ENCODE measurements at regions not wholly inside any gene's neighbourhood (a gene's known extent, or its start where the extent isn't known, plus 50 kb on each side); places are given as distances from the start of the nearest gene placed in this dataset.

GRCh38 chr12:78666584-78666983 is 198.0 kb upstream of the SYT1 start:
- CTCF ChIA-PET: no interaction called here
- no peak overlapping the region for H3K4me2 ChIP-seq
- DNase-seq (ENCODE audit: low read depth in 1 of 2, low spot score in 1 of 2): no peak
- H3K4me1 ChIP-seq: 0 out of 3 replicates have a peak, but pooled peaks cover 3% of the 10 kb centered on the region
- no peaks in the 10 kb centered on the region for H3K9me3 ChIP-seq
- ATAC-seq: no peak
- no peak overlapping the region for H3K4me3 ChIP-seq
- WGBS (ENCODE audit: missing lambda C conversion rate): 53% methylated on average over 1 of the region's 1 CpG
- TF ChIP-seq MAZ (IDR thresholded peaks at IDR 0.05; ENCODE audit: borderline replicate concordance, low read depth, low read length): no peak
- TF ChIP-seq CHD4 (IDR thresholded peaks at IDR 0.05; ENCODE audit: borderline replicate concordance): no peak
- TF ChIP-seq, protein P1, sequence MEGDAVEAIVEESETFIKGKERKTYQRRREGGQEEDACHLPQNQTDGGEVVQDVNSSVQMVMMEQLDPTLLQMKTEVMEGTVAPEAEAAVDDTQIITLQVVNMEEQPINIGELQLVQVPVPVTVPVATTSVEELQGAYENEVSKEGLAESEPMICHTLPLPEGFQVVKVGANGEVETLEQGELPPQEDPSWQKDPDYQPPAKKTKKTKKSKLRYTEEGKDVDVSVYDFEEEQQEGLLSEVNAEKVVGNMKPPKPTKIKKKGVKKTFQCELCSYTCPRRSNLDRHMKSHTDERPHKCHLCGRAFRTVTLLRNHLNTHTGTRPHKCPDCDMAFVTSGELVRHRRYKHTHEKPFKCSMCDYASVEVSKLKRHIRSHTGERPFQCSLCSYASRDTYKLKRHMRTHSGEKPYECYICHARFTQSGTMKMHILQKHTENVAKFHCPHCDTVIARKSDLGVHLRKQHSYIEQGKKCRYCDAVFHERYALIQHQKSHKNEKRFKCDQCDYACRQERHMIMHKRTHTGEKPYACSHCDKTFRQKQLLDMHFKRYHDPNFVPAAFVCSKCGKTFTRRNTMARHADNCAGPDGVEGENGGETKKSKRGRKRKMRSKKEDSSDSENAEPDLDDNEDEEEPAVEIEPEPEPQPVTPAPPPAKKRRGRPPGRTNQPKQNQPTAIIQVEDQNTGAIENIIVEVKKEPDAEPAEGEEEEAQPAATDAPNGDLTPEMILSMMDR (IDR thresholded peaks at IDR 0.05): no peak
- TF ChIP-seq HOXA7 (CRISPR knock-in tag; IDR thresholded peaks at IDR 0.05): no peak
- TF ChIP-seq BHLHE40 (IDR thresholded peaks at IDR 0.05; ENCODE audit: low read depth, low read length): no peak
- no peak for TF ChIP-seq JUN (IDR thresholded peaks at IDR 0.05)
- no peak for TF ChIP-seq POLR2A (IDR thresholded peaks at IDR 0.05; ENCODE audit: low read length)
- TF ChIP-seq PBX3 (IDR thresholded peaks at IDR 0.05): no peak
- no peak for TF ChIP-seq JUNB (IDR thresholded peaks at IDR 0.05)
- no peak for TF ChIP-seq CBX2 (IDR thresholded peaks at IDR 0.05; ENCODE audit: borderline replicate concordance, low read depth)
- no peak for TF ChIP-seq ZSCAN20 (CRISPR knock-in tag; IDR thresholded peaks at IDR 0.05)
- POLR2A ChIA-PET: no interaction called here
- no peak overlapping the region for H3K27ac ChIP-seq
- FAIRE-seq: no peak

DNA sequence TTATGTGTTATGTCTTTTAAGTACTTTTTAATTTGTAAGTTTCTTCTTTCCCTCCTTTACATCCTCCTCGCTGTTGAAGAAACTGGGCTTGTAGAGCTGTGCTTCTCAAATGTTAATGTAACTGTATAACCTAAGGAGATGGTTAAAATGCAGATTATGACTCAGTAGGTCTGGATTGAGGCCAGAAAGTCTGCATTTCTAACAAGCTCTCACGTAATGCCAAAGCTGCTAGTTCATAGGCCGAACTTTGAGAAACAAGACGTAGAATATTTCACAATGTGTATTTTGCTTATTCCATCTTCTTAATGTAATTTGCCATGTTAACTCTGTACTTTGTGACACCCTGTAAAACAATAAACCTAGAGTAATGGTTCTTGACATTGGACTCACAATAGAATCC is 193.3 kb upstream of the SYT1 start:
- Histone ChIP-seq H3K4me2 (peak overlapping the region; percentile 35), H3K27ac (no peak overlapping the region), H3K4me3 (no peak overlapping the region), H3K9me3 (no peaks in the 10 kb centered on the region), H3K4me1 (0 out of 3 replicates have a peak, but pooled peaks cover 3% of the 10 kb centered on the region)
- no peak for TF ChIP-seq FOSL2 (IDR thresholded peaks at IDR 0.05)
- peak; percentile 50 for TF ChIP-seq FOSL2 (CRISPR knock-in tag; IDR thresholded peaks at IDR 0.05)
- no peak for TF ChIP-seq ESRRA (IDR thresholded peaks at IDR 0.05; ENCODE audit: borderline replicate concordance, low read length)
- 47% methylated on average over 4 of the region's 4 CpGs for WGBS (ENCODE audit: missing lambda C conversion rate)
- ATAC-seq (peak in 1 of 2 experiments; percentile 53; a peak in 2 of 6 replicates), DNase-seq (ENCODE audit: low read depth in 1 of 2, low spot score in 1 of 2) (peak in 1 of 2 experiments; percentile 62), FAIRE-seq (peak; percentile 86)
- CTCF ChIA-PET: no interaction called here
- POLR2A ChIA-PET: no interaction called here

DNA sequence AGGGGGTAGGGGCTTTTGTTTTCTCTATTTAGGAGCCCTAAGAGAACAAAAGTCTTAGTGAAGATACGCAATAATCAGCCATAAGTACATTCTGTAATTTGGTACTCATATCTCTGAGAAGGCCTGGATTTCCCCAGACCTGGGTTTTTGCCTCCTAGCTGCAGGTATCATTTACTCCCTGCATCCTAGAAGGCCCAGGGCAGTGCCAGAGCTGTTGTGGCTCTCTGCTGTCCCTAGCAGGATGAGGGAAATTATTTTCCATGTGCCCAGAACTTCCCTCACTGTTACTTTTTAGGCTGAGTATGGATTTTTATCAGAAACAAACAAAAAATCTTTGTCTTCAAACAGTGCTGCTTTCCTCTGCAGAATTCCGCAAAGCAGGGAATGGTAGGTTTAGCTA is 192.5 kb upstream of the SYT1 start:
- 94% methylated on average over 2 of the region's 2 CpGs for WGBS (ENCODE audit: missing lambda C conversion rate)
- no peak overlapping the region for H3K4me3 ChIP-seq
- no peaks in the 10 kb centered on the region for H3K9me3 ChIP-seq
- FAIRE-seq: no peak
- H3K27ac ChIP-seq: no peak overlapping the region
- no peak for TF ChIP-seq PHF8 (IDR thresholded peaks at IDR 0.05; ENCODE audit: borderline replicate concordance, low read depth)
- TF ChIP-seq CBX2 (IDR thresholded peaks at IDR 0.05; ENCODE audit: borderline replicate concordance, low read depth): no peak
- no peak for TF ChIP-seq JUN (IDR thresholded peaks at IDR 0.05)
- no peak for TF ChIP-seq PBX3 (IDR thresholded peaks at IDR 0.05)
- TF ChIP-seq FOSB (CRISPR knock-in tag; IDR thresholded peaks at IDR 0.05): no peak
- TF ChIP-seq CHD4 (IDR thresholded peaks at IDR 0.05; ENCODE audit: borderline replicate concordance): no peak
- no peak for TF ChIP-seq ZFP36 (IDR thresholded peaks at IDR 0.05; ENCODE audit: borderline replicate concordance, partially characterized antibody)
- no peak for TF ChIP-seq TFCP2L1 (CRISPR knock-in tag; IDR thresholded peaks at IDR 0.05)
- no peak for TF ChIP-seq HDAC2 (IDR thresholded peaks at IDR 0.05)
- no peak for TF ChIP-seq RFX5 (IDR thresholded peaks at IDR 0.05)
- no peak for TF ChIP-seq ZSCAN20 (CRISPR knock-in tag; IDR thresholded peaks at IDR 0.05)
- TF ChIP-seq KDM5A (IDR thresholded peaks at IDR 0.05): no peak
- TF ChIP-seq HEYL (CRISPR knock-in tag; IDR thresholded peaks at IDR 0.05): no peak
- TF ChIP-seq GATA3 (IDR thresholded peaks at IDR 0.05; ENCODE audit: borderline replicate concordance): no peak
- TF ChIP-seq POLR2A (IDR thresholded peaks at IDR 0.05; ENCODE audit: low read length): no peak
- TF ChIP-seq HOXA7 (CRISPR knock-in tag; IDR thresholded peaks at IDR 0.05): no peak
- TF ChIP-seq, protein P1 (IDR thresholded peaks at IDR 0.05): no peak
- H3K4me1 ChIP-seq: 0 out of 3 replicates have a peak, but pooled peaks cover 3% of the 10 kb centered on the region
- peak in 1 of 2 experiments; percentile 7 for DNase-seq (ENCODE audit: low read depth in 1 of 2, low spot score in 1 of 2)
- H3K4me2 ChIP-seq: no peak overlapping the region
- ChIA-PET CTCF (interaction anchor here (1.3 kb wide), 1 partner anchor 22 kb away, joined by 3 read pairs; no protein-coding TSS in a partner anchor), POLR2A (interaction anchor here (0.7 kb wide), 1 partner anchor 431 kb away, joined by 12 read pairs; no protein-coding TSS in a partner anchor)
- ATAC-seq: peak in 1 of 2 experiments; percentile 42; a peak in 1 of 6 replicates
